Nephron progenitor cell (in vitro differentiated cells): ENCODE measurements at regions not wholly inside any gene's neighbourhood (a gene's known extent, or its start where the extent isn't known, plus 50 kb on each side); places are given as distances from the start of the nearest gene placed in this dataset.

ENCODE experiments used
- DNase-seq: peaks from one replicate; pipeline ENCODE4 v3.0.0; 2021
- H3K27ac Mint-ChIP-seq: 2 replicates; pipeline ENCODE4 v1.8.0; 2021; ENCODE audit warnings: mild to moderate bottlenecking, moderate library complexity, mixed read lengths
- H3K27me3 Mint-ChIP-seq: 2 replicates; pipeline ENCODE4 v1.8.0; 2021; ENCODE audit warnings: mild to moderate bottlenecking, low read depth, mixed read lengths; ENCODE audit not compliant: poor library complexity
- H3K36me3 Mint-ChIP-seq: 2 replicates; pipeline ENCODE4 v1.8.0; 2021; ENCODE audit warnings: low read depth, mixed read lengths
- H3K4me1 Mint-ChIP-seq: 2 replicates; pipeline ENCODE4 v1.8.0; 2021; ENCODE audit warnings: mixed read lengths
- H3K4me3 Mint-ChIP-seq: 2 replicates; pipeline ENCODE4 v1.8.0; 2021; ENCODE audit warnings: mild to moderate bottlenecking, moderate library complexity, mixed read lengths
- H3K9me3 Mint-ChIP-seq: 2 replicates; pipeline ENCODE4 v1.8.0; 2021; ENCODE audit warnings: mild to moderate bottlenecking, moderate library complexity, mixed read lengths
- CTCF ChIP-seq: fragments of 200-600 bp; sonication (generic); IDR thresholded peaks from 2 replicates; pipeline ENCODE4 v1.5.0; 2021; ENCODE audit warnings: antibody characterized with exemption

GRCh38 chr3:64940596-64941348 lies 253.0 kb upstream of the ADAMTS9 start:
- no peak overlapping the region for H3K27ac Mint-ChIP-seq
- peaks cover 5% of the 10 kb centered on the region for H3K27me3 Mint-ChIP-seq
- H3K4me1 Mint-ChIP-seq: peaks cover 45% of the 10 kb centered on the region

GRCh38 chr3:64939747-64940450 lies 252.1 kb upstream of the ADAMTS9 start:
- peaks cover 5% of the 10 kb centered on the region for H3K27me3 Mint-ChIP-seq
- no peaks in the 10 kb centered on the region for H3K36me3 Mint-ChIP-seq
- no peak overlapping the region for H3K4me3 Mint-ChIP-seq
- H3K4me1 Mint-ChIP-seq: peaks cover 37% of the 10 kb centered on the region
- DNase-seq: no peak
- H3K9me3 Mint-ChIP-seq: no peaks in the 10 kb centered on the region
- TF ChIP-seq CTCF: no peak
- no peak overlapping the region for H3K27ac Mint-ChIP-seq

More at GRCh38 chr3:64940596-64941348, 253.0 kb upstream of the ADAMTS9 start:
- H3K36me3 Mint-ChIP-seq: no peaks in the 10 kb centered on the region
- TF ChIP-seq CTCF: no peak
- H3K9me3 Mint-ChIP-seq: no peaks in the 10 kb centered on the region
- no peak overlapping the region for H3K4me3 Mint-ChIP-seq
- no peak for DNase-seq

GRCh38 chr3:64939309-64939708 lies 251.5 kb upstream of the ADAMTS9 start:
- H3K36me3 Mint-ChIP-seq: no peaks in the 10 kb centered on the region
- H3K27me3 Mint-ChIP-seq: peaks cover 5% of the 10 kb centered on the region
- no peak overlapping the region for H3K27ac Mint-ChIP-seq
- peaks cover 31% of the 10 kb centered on the region for H3K4me1 Mint-ChIP-seq
- no peak for DNase-seq
- no peak overlapping the region for H3K4me3 Mint-ChIP-seq
- peaks cover 2% of the 10 kb centered on the region for H3K9me3 Mint-ChIP-seq
- TF ChIP-seq CTCF: no peak

- no peak for TF ChIP-seq CTCF
- DNase-seq: no peak
- Mint-ChIP-seq H3K4me3 (no peak overlapping the region), H3K27ac (peak overlapping the region; percentile 30), H3K27me3 (peaks cover 9% of the 10 kb centered on the region), H3K36me3 (peaks cover 10% of the 10 kb centered on the region), H3K9me3 (peaks cover 16% of the 10 kb centered on the region), H3K4me1 (peaks cover 33% of the 10 kb centered on the region)
These were observed 248.8 kb upstream of the ADAMTS9 start for GRCh38 chr3:64936556-64936955.

- Mint-ChIP-seq H3K4me3 (no peak overlapping the region), H3K4me1 (peaks cover 35% of the 10 kb centered on the region), H3K36me3 (peaks cover 10% of the 10 kb centered on the region), H3K27ac (no peak overlapping the region), H3K9me3 (peaks cover 16% of the 10 kb centered on the region), H3K27me3 (peaks cover 9% of the 10 kb centered on the region)
- no peak for DNase-seq
- TF ChIP-seq CTCF: no peak
These were observed 248.2 kb upstream of the ADAMTS9 start for GRCh38 chr3:64935971-64936370.
